Stimulated activated CD4-positive, alpha-beta T cell treated with anti-CD3 and anti-CD28 coated beads, Interleukin-4, amount 100 ng/mL, for 4 hours (primary cell): ENCODE measurements at regions not wholly inside any gene's neighbourhood (a gene's known extent, or its start where the extent isn't known, plus 50 kb on each side); places are given as distances from the start of the nearest gene placed in this dataset.
"Not testable (repeated sequence)": the region's sequence is repeated elsewhere in the genome, so short reads cannot be mapped to it uniquely, and the experiment has no call there.

Source experiments
- DNase-seq, 2 experiments: peaks; one replicate each; pipeline ENCODE4 v3.0.0-alpha.2; 2020

DNA sequence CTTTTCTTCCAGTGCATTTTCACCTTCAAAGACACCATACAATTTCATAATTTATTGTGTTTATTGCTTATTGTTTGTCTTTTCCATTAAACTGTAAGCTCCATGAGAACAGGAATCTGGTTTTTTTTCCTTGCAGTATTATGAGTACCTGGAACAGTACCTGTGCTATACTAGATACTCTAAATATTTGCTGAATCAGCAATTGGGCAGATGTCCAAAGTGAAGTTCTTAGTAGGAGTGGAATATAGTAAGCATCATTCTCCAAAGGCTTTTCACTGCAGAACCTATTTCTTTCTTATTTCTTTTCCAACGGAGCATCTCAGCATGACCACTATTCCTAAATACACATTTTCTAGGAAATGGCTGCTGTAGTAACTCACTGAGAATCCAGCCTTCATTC, 269.0 kb upstream of the CCL2 start:
- DNase-seq: no peak

DNA sequence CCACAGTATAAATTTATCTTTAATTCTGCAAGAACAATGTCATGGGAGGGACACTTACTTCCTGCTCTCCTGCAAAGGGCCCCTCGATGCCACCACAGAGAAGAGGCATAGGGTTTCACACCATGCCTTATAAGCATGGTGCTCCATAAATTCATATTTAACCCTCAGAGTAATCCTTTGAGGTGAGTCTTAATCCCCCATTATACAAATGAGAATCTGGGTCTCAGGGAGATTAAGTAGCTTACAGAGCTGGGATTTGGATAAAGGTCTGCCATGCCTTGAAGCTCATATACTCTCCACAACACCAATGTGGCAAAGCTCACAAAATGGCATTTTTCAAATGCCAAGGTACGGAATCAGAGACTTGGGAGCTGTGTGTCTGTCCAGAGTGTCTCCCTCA, 268.5 kb upstream of the CCL2 start:
- DNase-seq: no peak

DNA sequence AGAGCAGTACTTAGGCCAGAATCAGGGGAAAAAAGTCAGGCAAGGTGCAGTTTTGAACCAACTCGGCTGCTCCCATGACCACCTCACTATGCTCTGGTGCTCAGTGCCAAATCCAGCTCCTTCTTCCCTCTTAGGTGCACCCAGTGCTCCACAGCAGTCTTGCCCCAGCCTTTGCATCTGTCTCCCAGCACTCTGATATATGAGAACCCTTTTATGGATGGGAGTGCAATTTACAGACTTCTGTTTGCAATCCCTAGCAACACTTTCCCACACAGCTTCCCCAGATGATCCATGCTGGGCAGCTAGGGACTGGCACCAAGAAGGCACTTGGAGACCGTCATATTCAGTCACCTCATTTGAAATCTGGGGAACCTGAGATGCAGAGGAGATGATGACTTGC, 267.9 kb upstream of the CCL2 start:
- DNase-seq: no peak

DNA sequence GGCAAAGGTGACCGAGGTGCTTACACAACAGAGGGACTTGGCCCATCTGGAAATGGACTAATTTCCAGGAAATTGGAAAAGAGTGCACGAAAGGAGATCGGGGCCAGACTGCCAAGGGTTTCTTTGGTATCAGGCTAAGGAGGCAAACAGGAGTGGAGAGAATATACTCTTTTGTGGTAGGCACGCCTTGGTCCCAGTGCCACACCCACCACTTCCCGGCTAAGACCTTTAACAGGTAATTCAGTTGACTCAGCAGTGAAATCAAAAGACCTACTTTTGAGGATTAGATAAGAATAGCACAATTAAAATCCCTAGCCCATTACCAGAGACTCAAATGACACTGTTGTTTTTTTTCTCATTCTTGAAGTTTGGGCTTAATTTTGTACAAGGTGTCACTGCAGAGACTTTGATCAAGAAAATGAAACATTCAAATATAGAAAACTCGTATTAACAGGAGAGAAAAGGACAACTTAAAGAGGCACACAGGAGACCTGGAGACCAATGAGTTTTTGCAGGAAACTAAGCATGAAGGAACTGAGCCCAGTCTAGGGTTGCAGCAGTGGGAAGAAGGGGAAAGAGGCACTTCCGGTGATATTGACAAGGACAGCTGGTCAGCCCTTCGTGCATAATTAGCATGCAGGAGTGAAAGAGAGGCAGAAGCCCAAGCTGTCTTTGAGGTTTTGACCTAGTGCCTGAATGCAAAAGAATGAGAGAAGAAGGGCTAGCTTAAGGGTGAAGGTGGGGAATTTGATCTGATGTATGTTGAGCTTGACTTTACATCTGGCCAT, 265.5 kb upstream of the CCL2 start:
- no peak for DNase-seq

DNA sequence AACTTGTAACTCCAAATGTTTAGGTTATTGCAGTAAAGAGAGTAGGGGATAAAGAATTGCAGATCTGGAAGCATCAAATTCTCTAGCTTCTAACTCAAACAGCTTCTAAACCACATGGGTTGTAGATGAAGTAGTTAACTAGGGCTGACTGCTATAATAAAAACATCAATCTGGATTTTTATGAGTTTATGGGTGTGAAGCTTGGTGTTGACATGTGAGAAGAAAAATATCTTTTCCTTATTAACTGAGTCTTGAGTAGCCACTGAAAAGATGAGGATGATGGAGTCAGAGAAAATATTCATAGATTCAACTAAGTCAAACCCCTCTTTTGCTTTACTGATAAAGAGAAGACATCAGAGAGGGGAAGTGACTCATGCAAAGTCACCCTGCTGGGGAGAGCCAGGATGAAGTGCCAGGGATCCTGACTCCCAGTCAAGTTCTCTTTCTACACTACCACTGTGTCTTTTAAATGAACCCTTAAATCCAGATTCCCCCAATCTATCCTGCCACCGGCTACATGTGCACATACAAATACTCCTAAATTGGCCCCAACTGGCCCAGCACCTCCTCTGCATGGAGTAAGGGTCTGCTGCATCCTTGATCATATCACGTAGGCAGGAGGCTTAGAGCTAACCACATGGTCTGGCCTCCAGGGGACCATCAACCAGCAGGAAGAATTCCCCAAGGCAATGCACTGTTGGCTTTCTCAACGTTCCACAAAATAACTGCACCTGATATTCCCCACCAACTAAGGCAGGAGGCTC, 264.0 kb upstream of the CCL2 start:
- DNase-seq: no peak

DNA sequence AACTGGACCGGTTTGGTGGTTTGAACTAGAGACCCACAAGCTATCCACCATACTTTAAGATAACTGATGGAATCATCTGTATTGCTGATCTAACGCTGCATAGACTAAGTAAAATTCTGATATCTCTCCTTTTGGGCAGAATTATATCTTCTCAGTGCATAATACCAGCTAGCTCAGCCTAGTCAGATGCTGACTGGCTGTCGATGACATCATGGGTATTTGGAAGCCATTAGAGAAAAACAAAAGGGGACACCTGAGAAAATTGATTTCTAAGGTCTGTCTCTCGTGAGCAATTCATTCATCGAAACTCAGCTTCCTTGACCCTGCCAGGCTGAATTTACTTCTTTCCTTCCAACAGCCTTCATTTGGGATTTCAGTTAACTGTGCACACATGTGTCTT, 263.0 kb upstream of the CCL2 start:
- DNase-seq: no peak

DNA sequence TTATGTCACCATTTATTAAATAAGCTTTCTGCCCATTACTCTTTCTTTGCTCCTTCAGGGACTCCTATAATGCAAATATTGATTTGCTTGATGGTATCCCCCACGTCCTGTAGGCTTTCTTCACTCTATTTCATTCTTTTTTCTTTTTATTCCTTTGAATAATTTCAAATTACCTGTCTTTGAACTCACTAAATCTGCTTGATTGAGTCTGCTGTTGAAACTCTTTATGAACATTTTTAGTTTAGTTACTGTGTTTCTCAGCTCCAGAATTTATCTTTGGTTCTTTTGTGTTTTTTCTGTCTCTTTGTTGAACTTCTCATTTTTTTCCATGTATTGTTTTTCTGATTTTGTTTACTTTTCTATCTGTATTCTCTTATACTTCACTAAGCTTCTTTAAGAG, 254.4 kb upstream of the CCL2 start:
- no peak for DNase-seq

DNA sequence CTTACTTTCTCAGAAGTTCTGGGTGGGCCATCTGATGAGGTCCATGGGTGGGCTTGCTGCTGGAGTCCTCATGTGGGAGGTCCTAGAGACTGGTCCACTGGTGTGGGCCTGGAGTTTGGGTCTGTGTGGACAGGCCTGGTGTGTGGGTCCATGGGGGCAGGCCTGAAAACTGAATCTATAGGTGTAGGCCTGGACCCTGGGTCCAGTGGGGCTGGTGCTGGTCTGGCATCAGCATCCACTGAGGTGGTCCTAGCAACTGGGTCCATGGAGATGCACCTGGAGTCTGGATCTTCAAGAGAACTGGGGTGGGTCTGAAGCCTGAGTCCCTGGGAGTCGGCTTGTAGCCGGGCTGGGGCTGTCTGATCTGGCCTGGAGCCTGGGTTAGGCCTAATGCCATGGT, 253.8 kb upstream of the CCL2 start:
- DNase-seq: no peak

DNA sequence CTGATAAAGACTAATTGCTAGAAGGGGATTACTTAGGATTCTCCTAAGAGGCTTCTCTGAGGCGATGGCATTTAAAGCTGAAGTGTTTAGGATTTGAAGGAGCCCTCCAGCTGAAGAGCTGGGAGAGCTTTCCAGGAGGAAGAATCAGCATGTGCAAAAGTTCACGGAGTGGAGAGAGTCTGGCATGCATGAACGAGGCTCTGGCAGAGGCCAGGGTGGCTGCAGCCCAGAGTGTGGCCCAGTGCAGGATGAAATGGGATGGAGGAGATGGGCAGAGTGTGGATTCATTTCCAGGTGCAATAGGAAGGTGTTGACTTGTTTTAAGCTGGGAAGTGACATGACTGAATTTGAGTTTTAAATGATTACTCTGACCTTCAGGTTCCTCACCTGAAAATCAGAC, 249.0 kb upstream of the CCL2 start:
- DNase-seq: no peak

DNA sequence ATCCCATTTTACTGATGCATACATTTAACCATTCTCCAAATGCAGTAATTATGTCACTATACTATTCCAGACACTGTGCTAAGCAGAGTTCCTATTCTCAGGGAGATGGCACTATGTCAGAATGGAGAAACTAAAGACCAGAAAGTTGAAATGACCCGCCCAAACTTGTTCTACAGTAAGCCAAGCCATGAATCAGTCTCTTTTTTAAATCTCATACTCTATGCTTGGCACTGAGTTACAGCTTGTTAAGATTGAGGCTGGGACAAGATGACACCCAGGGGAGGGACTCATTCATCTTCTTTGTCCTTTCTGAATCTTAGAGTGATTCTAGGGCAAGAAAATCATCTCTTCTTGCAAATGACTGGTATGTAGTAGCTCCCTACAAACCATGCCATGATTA, 247.0 kb upstream of the CCL2 start:
- no peak for DNase-seq

DNA sequence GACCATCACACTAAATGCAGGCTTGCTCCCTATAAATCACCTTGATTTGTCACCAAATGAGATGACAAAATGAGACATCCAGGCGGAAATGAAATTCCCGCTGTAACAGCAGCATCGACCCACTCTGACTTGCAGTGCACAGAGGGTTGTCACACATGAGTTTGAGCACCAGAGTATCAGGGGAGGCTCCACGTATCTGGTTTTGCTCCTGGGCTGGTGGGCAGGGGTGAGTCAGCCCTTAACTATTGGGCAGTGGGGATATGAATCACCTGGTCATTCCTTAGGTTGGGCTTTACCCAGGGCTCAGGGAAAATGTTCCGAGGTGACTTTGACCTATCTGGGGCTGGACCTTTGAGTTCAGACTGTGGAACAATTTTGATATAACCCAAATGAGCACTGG, 245.2 kb upstream of the CCL2 start:
- no peak for DNase-seq

DNA sequence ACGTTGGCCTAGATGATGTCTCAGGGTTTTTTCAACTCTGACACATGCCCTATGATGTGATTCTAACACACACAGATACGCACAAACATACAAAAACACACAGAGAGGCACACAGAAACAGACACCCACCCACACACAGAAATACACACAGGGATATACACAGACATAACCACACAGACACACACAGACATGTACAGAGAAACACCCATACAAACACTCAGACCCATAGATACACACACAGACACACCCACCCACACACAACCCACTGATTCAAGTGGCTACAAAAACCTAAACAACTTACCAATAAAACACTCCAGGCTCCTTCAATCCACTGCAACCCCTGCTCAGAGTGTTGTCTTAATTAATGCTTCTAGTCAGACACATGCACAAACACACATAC, 244.6 kb upstream of the CCL2 start:
- DNase-seq: no peak

DNA sequence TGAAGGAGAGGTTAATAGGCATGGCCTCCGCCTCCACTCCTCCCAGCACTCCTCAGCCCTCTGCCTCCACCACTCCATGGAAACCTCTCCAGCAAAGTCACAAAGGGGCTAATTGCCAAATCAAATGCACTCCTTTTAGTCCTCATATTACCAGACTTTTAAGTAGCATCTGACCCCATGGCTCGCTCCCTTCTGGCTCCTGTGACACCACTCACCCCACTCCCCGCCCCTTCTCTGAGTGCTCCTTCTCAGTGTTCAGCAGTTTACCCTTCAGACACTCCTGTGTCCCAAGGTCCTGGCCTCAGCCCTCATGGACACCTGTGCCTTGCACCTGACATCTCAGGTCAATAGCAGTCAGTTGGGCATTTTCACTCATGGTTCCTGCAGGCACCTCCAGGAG, 243.5 kb upstream of the CCL2 start:
- no peak for DNase-seq

DNA sequence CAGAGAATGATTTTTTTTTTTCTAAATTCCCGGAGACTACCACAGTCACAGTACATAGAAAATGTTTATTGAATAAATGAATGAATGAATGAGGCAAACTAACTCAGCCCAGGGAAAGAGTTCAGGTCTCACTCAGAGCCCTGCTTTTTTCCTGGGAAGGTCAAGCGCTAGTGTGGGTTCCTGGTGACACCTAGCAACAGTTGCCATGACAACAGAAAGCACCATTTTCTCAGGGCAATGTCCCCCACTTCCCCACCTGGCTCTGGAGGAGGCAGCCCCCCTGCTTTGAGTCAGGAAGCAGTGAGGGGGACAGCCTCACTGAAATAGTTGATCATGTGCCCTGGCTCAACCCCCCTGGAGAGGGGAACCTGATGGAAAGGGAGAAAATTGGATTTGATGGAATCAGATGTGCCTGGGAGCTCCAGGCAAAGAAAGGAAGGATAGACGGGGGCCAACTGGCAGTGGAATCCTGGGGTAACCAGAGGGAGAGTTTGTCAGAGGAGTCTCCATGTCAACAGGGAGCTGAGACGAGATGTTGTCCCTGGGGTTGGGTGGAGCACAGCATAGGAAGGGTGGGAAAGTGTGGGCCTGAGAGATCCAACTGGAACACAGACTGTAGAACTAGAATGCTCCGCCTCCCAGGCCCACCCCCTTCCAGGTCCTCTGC, 242.2 kb upstream of the CCL2 start:
- no peak for DNase-seq

DNA sequence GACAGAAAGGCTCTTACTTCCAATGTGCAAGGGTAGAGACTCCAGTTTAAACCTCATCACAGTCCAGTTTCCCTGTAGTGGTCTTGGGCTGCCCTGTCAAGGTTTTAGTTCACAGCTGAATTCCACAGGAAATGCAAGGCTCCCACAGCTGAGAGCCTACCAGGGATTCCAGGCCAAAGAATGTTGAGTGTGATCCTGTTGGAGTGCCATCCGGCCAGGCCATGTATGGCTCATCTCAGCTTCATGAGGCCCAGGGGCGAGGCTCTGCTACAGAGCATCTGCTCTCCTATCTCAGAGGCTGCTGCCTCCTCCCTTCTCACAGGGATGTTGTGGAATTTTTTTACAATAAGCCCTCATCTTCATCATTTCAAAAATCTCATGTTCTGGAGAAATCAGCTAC, 239.8 kb upstream of the CCL2 start:
- no peak for DNase-seq

DNA sequence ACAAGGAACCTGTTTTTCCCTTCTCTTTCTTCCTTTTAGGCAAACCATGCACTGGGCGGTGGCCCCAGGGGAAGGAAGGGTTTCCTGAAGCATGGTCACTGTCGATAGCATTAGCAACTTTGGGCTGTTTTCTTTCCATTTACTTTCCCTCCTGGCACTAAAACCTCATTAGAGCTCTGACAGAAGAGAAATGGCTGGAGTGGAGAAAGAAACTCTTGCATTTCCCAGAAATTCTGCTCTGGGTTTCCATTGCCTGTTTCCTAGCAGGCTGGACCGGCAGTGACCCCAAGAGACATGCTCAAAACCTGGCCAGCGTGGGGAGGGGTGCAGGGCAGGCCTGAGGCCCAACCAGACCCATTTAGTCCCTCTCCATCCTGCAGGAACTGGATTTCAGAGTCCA, 230.7 kb upstream of the CCL2 start:
- no peak for DNase-seq

DNA sequence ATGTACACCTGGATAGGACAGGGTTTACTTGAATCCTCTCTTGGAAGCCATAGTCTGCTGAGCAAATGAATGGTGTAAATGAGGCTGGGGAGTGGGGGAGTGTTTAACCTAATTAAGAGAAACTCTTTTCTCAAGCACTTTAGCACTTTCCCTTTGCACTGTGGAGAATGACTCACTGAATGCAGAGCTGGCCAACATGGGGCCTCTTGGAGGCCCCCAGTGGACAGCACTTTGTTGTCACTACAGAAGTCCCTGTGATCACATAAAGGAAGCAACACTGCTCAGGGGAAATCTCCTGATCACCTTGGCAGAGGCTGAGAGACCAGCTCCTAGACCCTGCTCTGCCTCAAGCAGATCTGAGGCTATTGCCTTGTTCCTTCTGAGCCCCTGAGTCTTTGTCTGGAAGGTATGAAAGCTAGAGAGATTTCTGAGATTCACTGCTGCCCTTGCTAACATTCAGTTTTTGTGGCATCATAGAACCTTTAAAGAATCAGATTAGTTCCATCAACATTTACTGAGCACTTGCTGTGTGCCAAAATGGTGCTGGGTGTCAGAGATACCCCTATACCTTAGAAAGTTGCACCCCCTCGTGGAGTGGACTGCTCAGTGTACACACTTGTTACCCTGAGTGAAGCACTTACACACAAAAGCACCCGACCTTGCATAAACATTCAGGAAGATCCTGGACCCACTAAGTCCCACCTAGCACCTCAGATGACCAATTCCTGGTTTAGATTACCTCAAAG, 230.1 kb upstream of the CCL2 start:
- no peak for DNase-seq

DNA sequence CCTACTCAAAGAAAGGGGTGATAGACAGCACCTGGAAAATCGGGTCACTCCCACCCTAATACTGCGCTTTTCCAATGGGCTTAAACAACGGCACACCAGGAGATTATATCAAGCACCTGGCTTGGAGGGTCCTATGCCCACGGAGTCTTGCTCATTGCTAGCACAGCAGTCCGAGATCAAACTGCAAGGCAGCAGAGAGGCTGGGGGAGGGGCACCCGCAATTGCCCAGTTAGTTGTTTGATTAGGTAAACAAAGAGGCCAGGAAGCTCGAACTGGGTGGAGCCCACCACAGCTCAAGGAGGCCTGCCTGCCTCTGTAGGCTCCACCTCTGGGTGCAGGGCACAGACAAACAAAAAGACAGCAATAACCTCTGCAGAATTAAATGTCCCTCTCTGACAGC, 224.5 kb upstream of the CCL2 start:
- DNase-seq: not testable (repeated sequence)

DNA sequence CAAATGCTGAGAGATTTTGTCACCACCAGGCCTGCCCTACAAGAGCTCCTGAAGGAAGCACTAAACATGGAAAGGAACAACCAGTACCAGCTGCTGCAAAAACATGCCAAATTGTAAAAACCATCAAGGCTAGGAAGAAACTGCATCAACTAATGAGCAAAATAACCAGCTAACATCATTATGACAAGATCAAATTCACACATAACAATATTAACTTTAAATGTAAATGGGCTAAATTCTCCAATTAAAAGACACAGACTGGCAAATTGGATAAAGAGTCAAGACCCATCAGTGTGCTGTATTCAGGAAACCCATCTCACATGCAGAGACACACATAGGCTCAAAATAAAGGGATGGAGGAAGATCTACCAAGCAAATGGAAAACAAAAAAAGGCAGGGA, 222.8 kb upstream of the CCL2 start:
- DNase-seq: not testable (repeated sequence)

DNA sequence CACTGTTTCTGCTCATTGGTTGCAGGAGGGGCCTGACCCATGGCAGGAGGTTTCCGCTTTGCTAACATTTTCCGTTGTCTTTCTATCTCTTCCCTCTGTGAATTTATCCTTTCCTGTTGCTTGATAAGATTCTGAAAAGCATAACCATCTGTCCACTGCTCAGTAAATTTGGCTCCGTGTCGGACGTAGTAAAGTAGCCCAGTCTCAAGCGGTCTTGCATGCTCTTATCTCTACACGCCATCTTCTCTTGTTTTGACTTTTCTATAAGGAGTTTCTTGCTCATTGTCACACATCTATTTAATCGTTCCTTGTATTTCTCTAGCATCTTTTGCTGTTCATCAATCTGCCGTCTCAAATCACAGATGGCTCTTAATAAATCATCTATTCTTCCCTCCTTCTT, 216.3 kb upstream of the CCL2 start:
- not testable (repeated sequence) for DNase-seq

DNA sequence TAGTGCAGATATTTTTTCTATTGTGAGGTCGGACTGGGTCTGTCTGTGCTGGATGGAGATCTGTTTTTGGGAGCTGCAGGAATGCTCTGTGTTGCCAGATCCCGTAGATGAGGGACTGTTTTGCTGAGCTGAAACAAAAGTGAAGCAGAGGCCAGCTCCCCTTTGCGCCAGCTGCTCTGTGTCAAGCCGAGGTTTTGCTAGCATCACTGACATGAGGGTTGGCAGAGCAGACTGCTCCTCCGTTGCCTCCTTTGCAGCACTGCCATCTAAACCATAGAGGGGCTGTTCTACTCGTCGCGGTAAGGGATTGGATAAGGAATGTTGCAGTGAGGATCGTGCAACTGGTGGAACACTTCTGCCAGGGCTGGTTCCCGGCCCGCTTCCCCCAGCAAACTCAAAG, 215.9 kb upstream of the CCL2 start:
- not testable (repeated sequence) for DNase-seq

DNA sequence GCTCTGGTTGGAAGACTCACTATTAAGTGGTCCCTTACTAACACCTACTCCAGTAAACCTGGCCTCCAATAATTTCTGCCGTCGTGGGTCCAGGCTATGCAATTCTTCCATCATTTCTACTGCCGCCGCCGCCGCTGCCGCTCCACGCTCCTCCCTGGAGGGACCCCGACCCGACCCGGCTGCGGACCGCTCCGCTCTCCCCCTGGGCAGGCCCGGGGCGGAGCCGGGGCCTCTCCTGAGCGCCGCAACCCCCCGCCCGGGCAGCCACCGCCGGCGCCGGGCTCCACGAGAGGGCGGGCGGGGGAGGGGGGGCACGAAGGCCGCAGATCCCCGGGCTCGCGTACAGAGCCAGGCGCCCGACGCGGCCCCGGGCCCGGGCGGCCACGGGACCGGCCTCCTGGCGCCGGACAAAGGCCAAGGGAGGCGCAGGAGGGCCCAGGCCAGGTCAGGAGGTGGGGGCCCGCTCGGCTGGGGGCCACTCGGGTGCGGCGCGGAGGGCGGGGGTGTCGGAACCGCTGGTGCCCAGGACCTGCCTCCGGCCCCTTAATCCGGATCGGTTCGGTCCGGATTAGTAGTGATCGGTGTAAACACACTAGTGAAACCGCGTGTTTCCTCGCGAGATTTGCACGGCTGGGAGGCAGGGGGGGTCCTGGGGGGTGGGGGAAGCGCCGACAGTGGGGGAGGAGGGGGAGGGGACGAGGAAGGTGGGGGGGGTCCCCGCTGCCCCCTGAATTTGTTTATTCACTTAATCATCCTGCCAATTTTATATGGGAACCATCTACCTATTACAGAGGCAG, 215.1 kb upstream of the CCL2 start:
- peak; percentile 8 to 32 for DNase-seq

DNA sequence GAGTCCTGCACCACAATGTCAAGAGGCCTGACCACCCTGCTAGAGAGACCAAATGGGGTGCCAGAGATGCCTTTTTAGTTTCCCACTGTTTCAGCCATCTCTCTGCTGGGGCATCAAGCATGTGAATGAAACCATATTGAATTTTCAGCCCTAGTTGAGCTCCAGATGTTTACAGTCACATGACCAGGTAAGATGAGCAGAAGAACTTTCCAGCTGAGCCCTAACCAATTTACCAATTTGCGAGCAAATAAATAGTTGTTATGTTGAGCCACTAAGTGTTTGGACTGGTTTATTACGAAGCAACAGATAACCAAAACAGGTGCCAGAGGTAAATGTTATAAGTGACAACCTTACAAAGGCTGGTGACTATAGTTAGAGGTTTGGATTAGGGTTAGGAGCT, 209.1 kb upstream of the CCL2 start:
- DNase-seq: no peak
